HEK293 (cell line): ENCODE measurements at regions not wholly inside any gene's neighbourhood (a gene's known extent, or its start where the extent isn't known, plus 50 kb on each side); places are given as distances from the start of the nearest gene placed in this dataset.
A peak's percentile ranks its signal among the peaks of the same experiment; 100 is the strongest.

Source experiments
- CTCF ChIA-PET: fragments of 350-600 bp; formaldehyde crosslinking; extraction: SDS; loops from one replicate; lab custom pipeline; 2021; ENCODE audit warnings: antibody characterized with exemption; lab: Yijun Ruan, JAX
- POLR2A ChIA-PET: fragments of 300-600 bp; formaldehyde crosslinking; extraction: SDS; loops from one replicate; lab custom pipeline; 2020; ENCODE audit warnings: antibody characterized with exemption, inconsistent platforms; lab: Yijun Ruan, JAX
- H3K27ac ChIP-seq: fragments of 200-500 bp; sonication (Bioruptor generic); 2 replicates; pipeline ENCODE4 v1.5.1; 2014; ENCODE audit warnings: low read depth, low read length, control low read depth, inconsistent platforms; ENCODE audit errors: extremely low read depth
- H3K36me3 ChIP-seq, 2 experiments: fragments of 200-500 bp in 1 of 2; sonication (Bioruptor generic) in 1 of 2; 1 replicate in 1 of 2; 2 replicates in 1 of 2; pipeline ENCODE4 v1.5.1; 2014 to 2017; ENCODE audit warnings: inconsistent platforms in 2 of 2, low read length in 2 of 2; ENCODE audit not compliant: control insufficient read depth in 2 of 2, insufficient read depth in 1 of 2
- H3K4me1 ChIP-seq: fragments of 200-500 bp; sonication (Bioruptor generic); 2 replicates; pipeline ENCODE4 v1.5.1; 2014; ENCODE audit warnings: mild to moderate bottlenecking, low read length, inconsistent platforms; ENCODE audit not compliant: control insufficient read depth, insufficient read depth
- H3K4me3 ChIP-seq: 2 replicates; pipeline ENCODE4 v1.5.1; 2011; ENCODE audit warnings: low read depth, mild to moderate bottlenecking, control low read depth, low read length, moderate library complexity
- H3K9me3 ChIP-seq: fragments of 200-500 bp; sonication (Bioruptor generic); 2 replicates; pipeline ENCODE4 v1.5.1; 2014; ENCODE audit warnings: low read depth, low read length, inconsistent platforms; ENCODE audit not compliant: control insufficient read depth, insufficient read depth
- GLIS1 ChIP-seq: fragments of 450-650 bp; formaldehyde crosslinking; IDR thresholded peaks from 2 replicates; pipeline ENCODE4 v1.5.1; 2016; ENCODE audit warnings: missing biosample characterization, missing genetic modification characterization
- GLIS2 ChIP-seq: fragments of 450-650 bp; formaldehyde crosslinking; IDR thresholded peaks from 2 replicates; pipeline ENCODE4 v1.5.1; 2016; ENCODE audit warnings: missing biosample characterization, missing genetic modification characterization
- HIC1 ChIP-seq: fragments of 450-650 bp; formaldehyde crosslinking; IDR thresholded peaks from 2 replicates; pipeline ENCODE4 v1.5.1; 2016; ENCODE audit warnings: missing biosample characterization, missing genetic modification characterization
- HOXD13 ChIP-seq: sonication (generic); formaldehyde crosslinking; IDR thresholded peaks from 2 replicates; pipeline ENCODE4 v1.8.0; 2022; ENCODE audit warnings: missing genetic modification reagents, borderline replicate concordance
- INSM2 ChIP-seq: fragments of 450-650 bp; formaldehyde crosslinking; IDR thresholded peaks from 2 replicates; pipeline ENCODE4 v1.5.1; 2016; ENCODE audit warnings: missing biosample characterization, missing genetic modification characterization
- MEIS1 ChIP-seq: sonication (generic); formaldehyde crosslinking; IDR thresholded peaks from 2 replicates; pipeline ENCODE4 v1.8.1; 2022; ENCODE audit warnings: missing genetic modification reagents, mild to moderate bottlenecking, borderline replicate concordance
- MZF1 ChIP-seq: fragments of 450-650 bp; formaldehyde crosslinking; IDR thresholded peaks from 2 replicates; pipeline ENCODE4 v1.5.1; 2017; ENCODE audit warnings: missing biosample characterization, missing genetic modification characterization, borderline replicate concordance
- SALL2 ChIP-seq: fragments of 450-650 bp; formaldehyde crosslinking; IDR thresholded peaks from 2 replicates; pipeline ENCODE4 v1.5.0; 2017; ENCODE audit warnings: missing biosample characterization, mild to moderate bottlenecking, missing genetic modification characterization, borderline replicate concordance
- SETDB1 ChIP-seq: IDR thresholded peaks from one replicate; pipeline ENCODE4 v1.6.1; 2017; ENCODE audit warnings: mild to moderate bottlenecking, low read length, moderate library complexity, mixed read lengths; ENCODE audit not compliant: insufficient read length
- TCF7L2 ChIP-seq: IDR thresholded peaks from 2 replicates; pipeline ENCODE4 v1.6.1; 2011; ENCODE audit warnings: low read depth, mild to moderate bottlenecking, inconsistent platforms, low read length, moderate library complexity, borderline replicate concordance
- ZBTB11 ChIP-seq: fragments of 450-650 bp; formaldehyde crosslinking; conservative IDR thresholded peaks from 2 replicates; pipeline ENCODE4 v1.5.1; 2016; ENCODE audit warnings: low read depth, missing biosample characterization, missing genetic modification characterization
- ZFHX2 ChIP-seq: fragments of 450-650 bp; formaldehyde crosslinking; conservative IDR thresholded peaks from 2 replicates; pipeline ENCODE4 v1.5.1; 2016; ENCODE audit warnings: missing biosample characterization, missing genetic modification characterization
- ZIC2 ChIP-seq: fragments of 450-650 bp; formaldehyde crosslinking; IDR thresholded peaks from 2 replicates; pipeline ENCODE4 v1.5.1; 2016; ENCODE audit warnings: missing biosample characterization, missing genetic modification characterization
- ZNF169 ChIP-seq: fragments of 450-650 bp; formaldehyde crosslinking; IDR thresholded peaks from 2 replicates; pipeline ENCODE4 v1.5.1; 2016; ENCODE audit warnings: missing biosample characterization, missing genetic modification characterization
- ZNF223 ChIP-seq: fragments of 450-650 bp; formaldehyde crosslinking; IDR thresholded peaks from 2 replicates; pipeline ENCODE4 v1.5.1; 2016; ENCODE audit warnings: missing biosample characterization, missing genetic modification characterization
- ZNF239 ChIP-seq: fragments of 450-650 bp; formaldehyde crosslinking; IDR thresholded peaks from 2 replicates; pipeline ENCODE4 v1.5.1; 2016; ENCODE audit warnings: missing biosample characterization, missing genetic modification characterization
- ZNF311 ChIP-seq: fragments of 450-650 bp; formaldehyde crosslinking; IDR thresholded peaks from 2 replicates; pipeline ENCODE4 v1.5.1; 2017; ENCODE audit warnings: missing biosample characterization, missing genetic modification characterization, borderline replicate concordance
- ZNF341 ChIP-seq: fragments of 450-650 bp; formaldehyde crosslinking; IDR thresholded peaks from 2 replicates; pipeline ENCODE4; 2016; ENCODE audit warnings: low read depth, missing biosample characterization, missing genetic modification characterization
- ZNF350 ChIP-seq: fragments of 450-650 bp; formaldehyde crosslinking; IDR thresholded peaks from 2 replicates; pipeline ENCODE4 v1.5.0; 2017; ENCODE audit warnings: missing biosample characterization, mild to moderate bottlenecking, missing genetic modification characterization
- ZNF501 ChIP-seq: fragments of 450-650 bp; formaldehyde crosslinking; IDR thresholded peaks from 2 replicates; pipeline ENCODE4 v1.5.1; 2016; ENCODE audit warnings: missing biosample characterization, missing genetic modification characterization
- ZNF530 ChIP-seq: fragments of 450-650 bp; formaldehyde crosslinking; IDR thresholded peaks from 2 replicates; pipeline ENCODE4 v1.5.1; 2016; ENCODE audit warnings: low read depth, missing biosample characterization, missing genetic modification characterization
- ZNF548 ChIP-seq: fragments of 450-650 bp; formaldehyde crosslinking; IDR thresholded peaks from 2 replicates; pipeline ENCODE4 v1.5.1; 2016; ENCODE audit warnings: missing biosample characterization, missing genetic modification characterization
- ZNF549 ChIP-seq: fragments of 450-650 bp; IDR thresholded peaks from 2 replicates; pipeline ENCODE4 v1.5.1; 2018; ENCODE audit warnings: missing biosample characterization, missing genetic modification characterization, mild to moderate bottlenecking, inconsistent platforms, moderate library complexity
- ZNF585B ChIP-seq: fragments of 450-650 bp; formaldehyde crosslinking; IDR thresholded peaks from 2 replicates; pipeline ENCODE4 v1.5.1; 2016; ENCODE audit warnings: missing biosample characterization, missing genetic modification characterization
- ZNF624 ChIP-seq: fragments of 450-650 bp; formaldehyde crosslinking; IDR thresholded peaks from 2 replicates; pipeline ENCODE4 v1.5.1; 2017; ENCODE audit warnings: missing biosample characterization, missing genetic modification characterization
- ZNF660 ChIP-seq: fragments of 450-650 bp; IDR thresholded peaks from 2 replicates; pipeline ENCODE4 v1.5.1; 2018; ENCODE audit warnings: missing biosample characterization, mild to moderate bottlenecking, missing genetic modification characterization
- ZNF692 ChIP-seq: fragments of 450-650 bp; formaldehyde crosslinking; IDR thresholded peaks from 2 replicates; pipeline ENCODE4 v1.5.1; 2016; ENCODE audit warnings: missing biosample characterization, missing genetic modification characterization
- ZNF76 ChIP-seq: fragments of 450-650 bp; formaldehyde crosslinking; IDR thresholded peaks from 2 replicates; pipeline ENCODE4; 2016; ENCODE audit warnings: low read depth, missing biosample characterization, missing genetic modification characterization, borderline replicate concordance
- ZNF791 ChIP-seq: fragments of 450-650 bp; formaldehyde crosslinking; IDR thresholded peaks from 2 replicates; pipeline ENCODE4 v1.5.1; 2016; ENCODE audit warnings: missing biosample characterization, missing genetic modification characterization
- ZXDB ChIP-seq: fragments of 450-650 bp; formaldehyde crosslinking; IDR thresholded peaks from 2 replicates; pipeline ENCODE4 v1.5.1; 2016; ENCODE audit warnings: missing biosample characterization, missing genetic modification characterization

GRCh38 chr21:16241016-16241415 lies 511.2 kb downstream of the USP25 start:
- ChIA-PET POLR2A (no interaction called here), CTCF (interaction anchor here (0.5 kb wide), 1 partner anchor 155 kb away, joined by 3 read pairs; no protein-coding TSS in a partner anchor)
- H3K9me3 ChIP-seq = no peaks in the 10 kb centered on the region
- peaks cover 13% of the 10 kb centered on the region for H3K4me1 ChIP-seq
- H3K27ac ChIP-seq = 0 out of 2 replicates have a peak overlapping the region, but pooled peaks have one; percentile 32
- H3K36me3 ChIP-seq = no peaks in the 10 kb centered on the region
- H3K4me3 ChIP-seq = no peak overlapping the region
- no peak for TF ChIP-seq ZNF791 (tag by site-specific recombination)
- TF ChIP-seq ZXDB = no peak
- no peak for TF ChIP-seq ZNF341 (tag by site-specific recombination)
- TF ChIP-seq MZF1 = no peak
- TF ChIP-seq HIC1 (tag by site-specific recombination) = no peak
- TF ChIP-seq ZNF530 (tag by site-specific recombination) = no peak
- TF ChIP-seq ZNF624 (tag by site-specific recombination) = no peak
- no peak for TF ChIP-seq ZNF692
- no peak for TF ChIP-seq ZNF549
- no peak for TF ChIP-seq ZNF350 (tag by site-specific recombination)
- no peak for TF ChIP-seq ZNF223 (tag by site-specific recombination)
- TF ChIP-seq MEIS1 (CRISPR knock-in tag) = no peak
- no peak for TF ChIP-seq ZNF501 (tag by site-specific recombination)
- no peak for TF ChIP-seq ZNF76 (tag by site-specific recombination)
- no peak for TF ChIP-seq ZNF169 (tag by site-specific recombination)
- TF ChIP-seq SETDB1 = no peak
- TF ChIP-seq ZNF239 (tag by site-specific recombination) = no peak
- TF ChIP-seq ZNF311 = no peak
- TF ChIP-seq GLIS2 = no peak
- no peak for TF ChIP-seq ZNF548 (tag by site-specific recombination)
- TF ChIP-seq, all 188 proteins: peak for 0

GRCh38 chr21:16241479-16241963 lies 511.7 kb downstream of the USP25 start:
- POLR2A ChIA-PET = no interaction called here
- Histone ChIP-seq H3K36me3 (no peaks in the 10 kb centered on the region), H3K9me3 (no peaks in the 10 kb centered on the region), H3K4me1 (peaks cover 13% of the 10 kb centered on the region), H3K4me3 (no peak overlapping the region), H3K27ac (peak overlapping the region; percentile 32; the same call in 1 of the 2 replicates)
- CTCF ChIA-PET = interaction anchor here (0.5 to 0.6 kb wide), 2 partner anchors 54 to 156 kb away, joined by 3 to 6 read pairs; no protein-coding TSS in a partner anchor
- TF ChIP-seq HOXD13 (CRISPR knock-in tag) (no peak), ZNF660 (tag by site-specific recombination) (0 out of 2 replicates have a peak, but pooled peaks have one; percentile 38), ZNF585B (tag by site-specific recombination) (no peak), INSM2 (tag by site-specific recombination) (no peak), GLIS1 (peak; percentile 46; the same call in 1 of the 2 replicates), ZIC2 (peak; percentile 96), SALL2 (tag by site-specific recombination) (no peak), ZFHX2 (tag by site-specific recombination) (no peak), TCF7L2 (peak; percentile 89; the same call in 1 of the 2 replicates), ZBTB11 (peak; percentile 74)
